ENCODE measurements at regions not wholly inside any gene's neighbourhood (a gene's known extent, or its start where the extent isn't known, plus 50 kb on each side); places are given as distances from the start of the nearest gene placed in this dataset.
A peak's percentile ranks its signal among the peaks of the same experiment; 100 is the strongest.

DNA sequence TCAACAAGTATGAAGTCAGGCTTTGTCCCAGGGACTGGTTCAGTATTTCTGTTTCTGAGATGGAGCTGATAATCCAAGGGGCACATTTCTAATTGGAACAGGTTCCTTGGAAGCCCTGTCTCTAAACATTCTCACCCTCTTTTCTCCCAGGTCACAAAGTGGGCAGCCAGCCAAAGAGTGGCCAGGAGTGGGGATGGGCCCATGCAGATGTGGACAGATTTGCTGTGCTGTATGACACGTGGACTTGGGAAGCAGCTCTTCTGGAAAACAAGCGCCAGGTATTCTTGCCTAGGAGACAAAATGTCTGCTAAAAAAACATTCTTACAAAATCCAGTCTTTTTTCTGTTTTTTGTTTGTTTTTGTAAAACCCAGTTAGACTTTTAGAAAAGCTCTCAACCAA lies 140.2 kb downstream of the CD164 start:
- WGBS, 2 donors (ENCODE audit: low coverage in 1 of 2) = 76 to 83% methylated on average over 2 of the region's 2 CpGs
- H3K9me3 ChIP-seq = no peaks in the 10 kb centered on the region
- no peak overlapping the region for H3K27ac ChIP-seq
- TF ChIP-seq POLR2A (IDR thresholded peaks at IDR 0.05) = no peak
- TF ChIP-seq, protein P1, sequence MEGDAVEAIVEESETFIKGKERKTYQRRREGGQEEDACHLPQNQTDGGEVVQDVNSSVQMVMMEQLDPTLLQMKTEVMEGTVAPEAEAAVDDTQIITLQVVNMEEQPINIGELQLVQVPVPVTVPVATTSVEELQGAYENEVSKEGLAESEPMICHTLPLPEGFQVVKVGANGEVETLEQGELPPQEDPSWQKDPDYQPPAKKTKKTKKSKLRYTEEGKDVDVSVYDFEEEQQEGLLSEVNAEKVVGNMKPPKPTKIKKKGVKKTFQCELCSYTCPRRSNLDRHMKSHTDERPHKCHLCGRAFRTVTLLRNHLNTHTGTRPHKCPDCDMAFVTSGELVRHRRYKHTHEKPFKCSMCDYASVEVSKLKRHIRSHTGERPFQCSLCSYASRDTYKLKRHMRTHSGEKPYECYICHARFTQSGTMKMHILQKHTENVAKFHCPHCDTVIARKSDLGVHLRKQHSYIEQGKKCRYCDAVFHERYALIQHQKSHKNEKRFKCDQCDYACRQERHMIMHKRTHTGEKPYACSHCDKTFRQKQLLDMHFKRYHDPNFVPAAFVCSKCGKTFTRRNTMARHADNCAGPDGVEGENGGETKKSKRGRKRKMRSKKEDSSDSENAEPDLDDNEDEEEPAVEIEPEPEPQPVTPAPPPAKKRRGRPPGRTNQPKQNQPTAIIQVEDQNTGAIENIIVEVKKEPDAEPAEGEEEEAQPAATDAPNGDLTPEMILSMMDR (IDR thresholded peaks at IDR 0.05) = no peak
- no peak for TF ChIP-seq POLR2AphosphoS5 (IDR thresholded peaks at IDR 0.05)
- TF ChIP-seq EP300 (IDR thresholded peaks at IDR 0.05) = no peak
- H3K27me3 ChIP-seq = no peaks in the 10 kb centered on the region
- H3K4me3 ChIP-seq = no peak overlapping the region
- ATAC-seq = no peak
- no peaks in the 10 kb centered on the region for H3K36me3 ChIP-seq
- peaks cover 0 to 5% (median 0%) of the 10 kb centered on the region in 3 donors for H3K4me1 ChIP-seq

DNA sequence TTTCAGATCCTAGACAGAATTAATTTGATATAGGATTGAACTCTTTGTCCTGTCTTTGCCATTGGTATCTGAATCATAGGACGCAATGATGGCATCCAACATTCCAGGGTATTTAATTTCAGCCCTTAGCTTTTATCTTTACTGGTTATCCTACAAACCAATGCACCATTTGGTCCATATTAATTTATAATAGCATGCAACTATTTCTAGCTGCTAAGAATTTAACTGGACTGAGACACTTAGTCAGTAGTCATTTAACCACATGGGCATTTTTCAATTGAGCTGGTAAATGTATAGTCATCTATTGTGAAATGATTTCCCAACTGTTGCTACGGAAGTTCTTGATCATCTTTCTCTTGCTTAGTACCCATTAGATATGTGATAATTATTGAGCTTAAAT lies 141.1 kb downstream of the CD164 start:
- H3K9me3 ChIP-seq = no peaks in the 10 kb centered on the region
- no peak for ATAC-seq
- no peak overlapping the region for H3K4me3 ChIP-seq
- no peak for TF ChIP-seq POLR2A (IDR thresholded peaks at IDR 0.05)
- no peak for TF ChIP-seq EP300 (IDR thresholded peaks at IDR 0.05)
- H3K4me1 ChIP-seq = peaks cover 0 to 5% (median 0%) of the 10 kb centered on the region in 3 donors
- 85 to 96% methylated on average over 2 of the region's 2 CpGs for WGBS, 2 donors (ENCODE audit: low coverage in 1 of 2)
- no peak overlapping the region for H3K27ac ChIP-seq
- H3K27me3 ChIP-seq = no peaks in the 10 kb centered on the region
- no peaks in the 10 kb centered on the region for H3K36me3 ChIP-seq

DNA sequence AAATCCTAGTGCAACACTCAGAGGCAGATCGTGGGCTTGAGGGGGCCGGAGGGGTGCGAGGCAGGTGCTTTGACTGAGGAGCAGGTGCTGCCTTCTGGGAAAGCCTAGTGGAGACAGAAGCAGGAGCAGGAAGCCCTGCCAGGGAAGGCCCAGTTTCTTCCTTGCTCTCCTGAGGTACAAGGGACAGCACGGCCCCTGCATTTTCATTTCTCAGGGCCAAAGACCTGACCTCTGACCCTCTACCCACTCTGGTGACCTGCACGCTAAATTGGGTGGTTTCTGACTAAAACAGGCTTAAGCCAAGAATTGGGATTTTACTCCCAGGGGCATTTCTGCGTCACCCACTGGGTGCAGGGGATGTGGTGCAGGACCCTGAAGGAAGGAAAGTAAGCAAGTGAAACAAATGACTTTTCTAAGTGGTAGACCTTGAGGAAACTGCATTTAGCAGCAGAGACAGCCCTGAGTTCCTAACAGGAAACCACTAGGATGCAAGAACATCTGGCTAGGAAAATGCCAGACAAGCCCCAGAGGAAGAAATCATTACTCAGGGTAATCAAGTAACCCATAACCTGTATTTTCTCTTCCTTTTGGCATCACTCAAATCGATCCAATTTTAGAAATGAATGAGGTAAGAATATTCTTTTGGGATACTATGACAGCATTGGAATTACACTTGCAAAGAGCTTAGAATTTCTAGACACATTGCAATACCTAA lies 141.7 kb downstream of the CD164 start:
- Histone ChIP-seq H3K36me3 (no peaks in the 10 kb centered on the region), H3K4me3 (no peak overlapping the region), H3K9me3 (no peaks in the 10 kb centered on the region), H3K27me3 (no peaks in the 10 kb centered on the region), H3K4me1 (peaks cover 0 to 5% (median 0%) of the 10 kb centered on the region in 3 donors), H3K27ac (no peak overlapping the region)
- TF ChIP-seq POLR2AphosphoS5 (IDR thresholded peaks at IDR 0.05) (no peak), POLR2A (IDR thresholded peaks at IDR 0.05) (no peak), EP300 (IDR thresholded peaks at IDR 0.05) (no peak)
- ATAC-seq = peak; percentile 15
- 48 to 69% methylated on average over 2 to 5 of the region's 7 CpGs for WGBS, 2 donors (ENCODE audit: low coverage in 1 of 2)

DNA sequence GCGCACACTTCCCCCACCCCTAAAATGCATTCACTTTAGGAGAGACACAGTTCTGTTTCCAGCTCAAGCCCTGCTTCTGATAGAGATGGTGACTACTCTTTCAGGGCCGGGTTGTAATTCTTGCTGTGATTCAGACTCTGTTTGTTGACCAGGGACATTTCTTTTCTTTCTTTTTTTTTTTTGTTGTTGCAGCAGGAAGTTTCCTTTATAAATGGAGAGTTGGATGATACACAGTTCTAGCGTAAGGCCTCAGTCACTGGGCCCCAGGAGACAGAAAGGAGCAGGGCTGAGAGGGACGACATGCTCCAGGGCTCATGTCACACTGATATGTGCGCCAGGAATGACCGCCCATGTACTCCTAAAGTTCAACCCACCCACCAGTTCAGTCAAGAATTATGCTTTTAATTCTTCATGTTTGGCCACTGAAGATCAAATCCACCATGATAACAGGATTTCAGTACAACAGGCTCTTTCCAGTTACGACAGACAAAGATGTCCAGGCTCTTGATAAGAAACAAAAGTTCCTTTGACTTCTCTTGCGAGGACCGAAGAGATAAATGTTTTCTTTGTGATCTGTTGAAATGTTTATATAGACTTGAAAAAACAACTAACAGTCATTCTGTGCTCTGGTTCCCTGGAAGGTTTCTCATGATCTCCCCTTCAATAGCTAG lies 142.5 kb downstream of the CD164 start:
- ATAC-seq = peak; percentile 3
- Histone ChIP-seq H3K27me3 (no peaks in the 10 kb centered on the region), H3K4me1 (peaks cover 0 to 5% (median 0%) of the 10 kb centered on the region in 3 donors), H3K27ac (no peak overlapping the region), H3K4me3 (no peak overlapping the region), H3K9me3 (no peaks in the 10 kb centered on the region), H3K36me3 (no peaks in the 10 kb centered on the region)
- TF ChIP-seq POLR2A (IDR thresholded peaks at IDR 0.05) (no peak), EP300 (IDR thresholded peaks at IDR 0.05) (no peak), POLR2AphosphoS5 (IDR thresholded peaks at IDR 0.05) (no peak)
- TF ChIP-seq, protein P1 (IDR thresholded peaks at IDR 0.05) = no peak
- WGBS, 2 donors (ENCODE audit: low coverage in 1 of 2) = 71 to 72% methylated on average over 6 to 9 of the region's 9 CpGs

DNA sequence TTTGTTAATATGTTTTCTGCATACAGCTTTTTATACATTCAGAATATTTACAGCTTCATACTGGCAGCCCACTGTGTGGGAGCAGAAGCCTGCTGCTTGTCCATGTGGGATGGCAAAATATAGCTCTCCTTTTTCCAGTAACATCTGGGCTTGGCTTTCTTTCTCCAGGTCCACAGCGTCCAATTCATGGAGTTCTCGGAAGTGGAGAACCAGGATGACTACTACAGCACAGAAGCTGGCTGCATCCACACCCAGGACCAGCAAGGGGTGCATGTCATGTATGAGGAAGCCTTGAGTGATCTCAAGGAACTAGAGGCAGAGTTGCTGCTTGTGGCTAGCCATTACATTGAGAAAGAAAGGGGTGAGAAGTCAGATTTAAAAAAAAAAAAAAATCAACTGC lies 143.1 kb downstream of the CD164 start:
- no peaks in the 10 kb centered on the region for H3K9me3 ChIP-seq
- H3K27me3 ChIP-seq = no peaks in the 10 kb centered on the region
- H3K36me3 ChIP-seq = no peaks in the 10 kb centered on the region
- no peak for ATAC-seq
- WGBS, 2 donors (ENCODE audit: low coverage in 1 of 2) = 47% methylated on average over 2 of the region's 2 CpGs; no CpG with 5 or more reads in 1 of the 2 donors
- H3K27ac ChIP-seq = no peak overlapping the region
- no peak for TF ChIP-seq EP300 (IDR thresholded peaks at IDR 0.05)
- no peak for TF ChIP-seq POLR2AphosphoS5 (IDR thresholded peaks at IDR 0.05)
- TF ChIP-seq, protein P1 (IDR thresholded peaks at IDR 0.05) = no peak
- TF ChIP-seq POLR2A (IDR thresholded peaks at IDR 0.05) = no peak
- no peak overlapping the region for H3K4me3 ChIP-seq
- H3K4me1 ChIP-seq = peaks cover 0 to 5% (median 0%) of the 10 kb centered on the region in 3 donors
